GM06990 (cell line): ENCODE measurements at regions not wholly inside any gene's neighbourhood (a gene's known extent, or its start where the extent isn't known, plus 50 kb on each side); places are given as distances from the start of the nearest gene placed in this dataset.

Experiments used
- DNase-seq: peaks from one replicate; pipeline ENCODE4 v3.0.0-alpha.2; 2011; ENCODE audit not compliant: insufficient read length; ENCODE audit errors: extremely low read depth
- H3K27me3 ChIP-seq: replicated peaks from 2 replicates; pipeline ENCODE4 v1.6.0; 2011; ENCODE audit warnings: low read length; ENCODE audit not compliant: control insufficient read depth, insufficient read depth
- H3K36me3 ChIP-seq: 2 replicates; pipeline ENCODE4 v1.5.1; 2011; ENCODE audit warnings: low read length; ENCODE audit not compliant: control insufficient read depth, insufficient read depth
- H3K4me3 ChIP-seq: replicated peaks from 2 replicates; pipeline ENCODE4 v1.5.1; 2011; ENCODE audit warnings: low read depth, mild to moderate bottlenecking, control low read depth, low read length
- TF ChIP-seq, protein P1 (sequence below): IDR thresholded peaks from 2 replicates; pipeline ENCODE4 v1.5.1; 2011; ENCODE audit warnings: low read length, control low read depth, mild to moderate bottlenecking, inconsistent platforms; ENCODE audit not compliant: insufficient read depth, poor library complexity, severe bottlenecking

DNA sequence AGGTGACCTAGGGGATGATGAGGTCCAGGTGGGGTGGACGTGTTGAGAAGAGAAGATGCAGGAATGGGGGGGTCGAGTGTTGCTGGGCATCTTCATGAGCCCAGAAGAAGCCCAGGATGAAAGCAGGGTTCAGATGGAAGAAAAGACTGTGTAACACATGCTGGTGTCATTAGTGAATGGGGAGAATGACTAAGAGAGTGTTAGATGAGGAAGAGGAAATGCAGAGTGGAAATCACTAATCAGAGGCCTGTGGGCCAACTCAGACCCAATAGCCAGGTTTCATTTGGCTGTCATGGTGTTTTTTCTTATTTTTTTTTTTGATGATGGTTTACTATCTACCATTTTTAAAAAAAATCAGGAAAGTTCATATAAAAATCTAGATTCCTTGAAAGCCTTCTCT lies 180.8 kb upstream of the CAMK1G start:
- 0 out of 2 replicates have a peak, but pooled peaks cover 1% of the 10 kb centered on the region for H3K27me3 ChIP-seq
- no peak overlapping the region for H3K4me3 ChIP-seq
- DNase-seq, result no peak
- H3K36me3 ChIP-seq, result no peaks in the 10 kb centered on the region
- TF ChIP-seq, protein P1, sequence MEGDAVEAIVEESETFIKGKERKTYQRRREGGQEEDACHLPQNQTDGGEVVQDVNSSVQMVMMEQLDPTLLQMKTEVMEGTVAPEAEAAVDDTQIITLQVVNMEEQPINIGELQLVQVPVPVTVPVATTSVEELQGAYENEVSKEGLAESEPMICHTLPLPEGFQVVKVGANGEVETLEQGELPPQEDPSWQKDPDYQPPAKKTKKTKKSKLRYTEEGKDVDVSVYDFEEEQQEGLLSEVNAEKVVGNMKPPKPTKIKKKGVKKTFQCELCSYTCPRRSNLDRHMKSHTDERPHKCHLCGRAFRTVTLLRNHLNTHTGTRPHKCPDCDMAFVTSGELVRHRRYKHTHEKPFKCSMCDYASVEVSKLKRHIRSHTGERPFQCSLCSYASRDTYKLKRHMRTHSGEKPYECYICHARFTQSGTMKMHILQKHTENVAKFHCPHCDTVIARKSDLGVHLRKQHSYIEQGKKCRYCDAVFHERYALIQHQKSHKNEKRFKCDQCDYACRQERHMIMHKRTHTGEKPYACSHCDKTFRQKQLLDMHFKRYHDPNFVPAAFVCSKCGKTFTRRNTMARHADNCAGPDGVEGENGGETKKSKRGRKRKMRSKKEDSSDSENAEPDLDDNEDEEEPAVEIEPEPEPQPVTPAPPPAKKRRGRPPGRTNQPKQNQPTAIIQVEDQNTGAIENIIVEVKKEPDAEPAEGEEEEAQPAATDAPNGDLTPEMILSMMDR, result no peak

DNA sequence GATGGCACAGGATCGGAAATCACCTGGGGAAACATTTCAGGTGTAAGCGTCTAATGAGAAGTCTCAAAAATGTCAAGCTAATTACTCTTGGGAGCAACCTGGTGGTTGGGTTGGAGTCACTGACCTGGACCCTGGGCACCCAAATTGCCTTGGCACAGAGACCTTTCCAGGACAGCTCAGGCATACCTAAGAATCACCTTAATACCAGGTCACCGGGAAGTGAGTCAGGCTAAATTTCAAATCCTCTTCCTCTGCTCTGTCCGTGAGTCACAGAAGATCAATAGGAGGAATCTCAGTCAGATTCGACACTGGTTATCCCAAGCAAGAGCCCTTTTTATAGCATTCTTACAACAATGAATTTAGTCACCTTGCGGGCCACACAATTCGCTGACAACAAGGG lies 179.6 kb upstream of the CAMK1G start:
- TF ChIP-seq, protein P1, result no peak
- H3K27me3 ChIP-seq, result 0 out of 2 replicates have a peak, but pooled peaks cover 1% of the 10 kb centered on the region
- DNase-seq, result no peak
- no peak overlapping the region for H3K4me3 ChIP-seq
- no peaks in the 10 kb centered on the region for H3K36me3 ChIP-seq

DNA sequence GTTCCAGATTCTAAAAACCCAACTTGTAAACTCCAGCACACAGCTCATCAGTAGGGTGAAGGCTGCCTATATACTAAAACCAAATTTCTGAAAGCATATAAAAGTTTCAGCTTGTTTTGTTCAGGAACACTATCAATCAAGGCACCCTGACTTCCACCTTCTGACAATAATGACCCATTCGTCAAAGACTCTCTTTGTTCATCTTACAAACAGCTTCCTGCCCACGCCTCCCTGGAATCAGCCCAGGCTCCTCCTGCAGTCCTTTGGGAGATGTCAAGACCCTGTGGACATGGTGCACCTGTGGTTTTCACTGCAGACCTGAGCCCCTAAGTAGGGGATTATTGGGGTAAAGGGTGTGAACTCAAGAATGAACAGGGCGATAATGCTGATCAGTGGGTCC lies 178.9 kb upstream of the CAMK1G start:
- H3K4me3 ChIP-seq, result no peak overlapping the region

DNA sequence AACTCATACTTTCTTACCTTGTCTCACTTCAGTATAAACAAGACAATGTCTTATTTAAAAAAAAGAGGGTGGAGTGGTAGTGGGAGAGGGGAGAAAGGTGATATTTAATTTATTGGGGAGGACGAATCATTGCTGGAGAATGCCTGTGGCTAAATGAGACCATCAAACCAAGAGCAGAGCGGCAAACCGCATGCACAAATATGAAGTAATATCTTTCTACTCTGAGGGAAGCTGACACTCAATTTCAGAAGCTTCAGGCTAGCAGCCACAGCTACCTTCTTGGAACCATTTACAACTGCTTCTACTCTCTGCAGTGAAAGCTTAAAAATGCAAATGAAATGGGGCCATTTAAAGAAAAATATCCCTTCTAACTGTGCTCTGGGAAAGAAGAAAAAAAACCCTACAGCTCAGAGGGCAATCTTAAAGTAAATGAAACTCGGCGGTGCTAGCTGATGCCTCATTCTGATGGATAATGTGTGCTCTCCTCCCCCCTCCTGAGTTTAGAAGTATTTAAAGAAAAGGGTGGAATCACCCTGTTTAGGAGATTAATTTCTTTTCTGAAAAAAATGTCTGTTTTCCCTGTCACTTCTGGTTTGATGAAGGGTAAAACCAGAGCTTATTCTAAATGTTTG lies 178.2 kb upstream of the CAMK1G start:
- DNase-seq, result no peak
- no peaks in the 10 kb centered on the region for H3K36me3 ChIP-seq
- no peak overlapping the region for H3K4me3 ChIP-seq
- TF ChIP-seq, protein P1, result no peak
- H3K27me3 ChIP-seq, result 0 out of 2 replicates have a peak, but pooled peaks cover 1% of the 10 kb centered on the region

More for the DNA sequence above, 178.9 kb upstream of the CAMK1G start:
- TF ChIP-seq, protein P1, result no peak
- Histone ChIP-seq H3K27me3 (0 out of 2 replicates have a peak, but pooled peaks cover 1% of the 10 kb centered on the region), H3K36me3 (no peaks in the 10 kb centered on the region)
- DNase-seq, result no peak

DNA sequence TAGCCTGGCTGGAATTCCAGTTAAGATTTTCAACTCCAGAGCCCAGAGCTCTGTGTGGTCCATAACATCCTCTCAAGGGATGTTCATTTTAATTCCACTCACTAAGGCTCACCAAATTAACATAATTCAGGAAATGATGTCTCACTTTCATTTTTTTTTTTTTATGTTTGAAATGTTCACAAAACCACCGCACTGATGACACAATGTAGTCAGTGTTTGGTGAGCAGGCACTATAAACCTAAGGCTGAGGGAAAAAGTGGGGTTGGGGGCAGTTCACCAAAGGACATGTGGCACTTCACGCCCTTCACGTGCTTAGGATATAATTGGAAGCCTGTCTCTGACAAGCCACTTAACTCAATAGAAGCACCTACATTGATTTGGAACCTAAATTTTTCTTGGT lies 177.3 kb upstream of the CAMK1G start:
- H3K27me3 ChIP-seq, result 0 out of 2 replicates have a peak, but pooled peaks cover 1% of the 10 kb centered on the region
- H3K4me3 ChIP-seq, result no peak overlapping the region
- DNase-seq, result no peak
- no peaks in the 10 kb centered on the region for H3K36me3 ChIP-seq
- TF ChIP-seq, protein P1, result no peak
